Stromal cell of bone marrow (primary cell): ENCODE measurements at regions not wholly inside any gene's neighbourhood (a gene's known extent, or its start where the extent isn't known, plus 50 kb on each side); places are given as distances from the start of the nearest gene placed in this dataset.

Experiments
- DNase-seq: peaks from one replicate; pipeline ENCODE4 v3.0.0-alpha.2; 2012; ENCODE audit warnings: low read depth

- no peak for DNase-seq
Observed at GRCh38 chr1:208513799-208514198, 269.6 kb upstream of the PLXNA2 start.

- no peak for DNase-seq
Observed at GRCh38 chr1:208515129-208515528, 270.9 kb upstream of the PLXNA2 start.

- no peak for DNase-seq
Observed at GRCh38 chr1:208516780-208517179, 272.6 kb upstream of the PLXNA2 start.

GRCh38 chr1:208520438-208521099 is 276.4 kb upstream of the PLXNA2 start:
- DNase-seq = no peak

- no peak for DNase-seq
Observed at GRCh38 chr1:208521534-208521933, 277.4 kb upstream of the PLXNA2 start.

- no peak for DNase-seq
Observed at GRCh38 chr1:208523007-208523406, 278.8 kb upstream of the PLXNA2 start.

- DNase-seq = no peak
Observed at GRCh38 chr1:208524376-208524775, 280.2 kb upstream of the PLXNA2 start.

GRCh38 chr1:208524925-208525324 is 280.7 kb upstream of the PLXNA2 start:
- no peak for DNase-seq

- no peak for DNase-seq
Observed at GRCh38 chr1:208525417-208525816, 281.2 kb upstream of the PLXNA2 start.

GRCh38 chr1:208526613-208527125 is 282.5 kb upstream of the PLXNA2 start:
- DNase-seq = no peak

- no peak for DNase-seq
Observed at GRCh38 chr1:208527156-208527555, 283.0 kb upstream of the PLXNA2 start.

GRCh38 chr1:208528578-208529240 is 284.5 kb upstream of the PLXNA2 start:
- no peak for DNase-seq

GRCh38 chr1:208531003-208531750 is 287.0 kb upstream of the PLXNA2 start:
- DNase-seq = no peak

- DNase-seq = no peak
Observed at GRCh38 chr1:208533746-208534598, 289.8 kb upstream of the PLXNA2 start.

GRCh38 chr1:208534599-208534897 is 290.4 kb upstream of the PLXNA2 start:
- DNase-seq = no peak

- no peak for DNase-seq
Observed at GRCh38 chr1:208534979-208535378, 290.8 kb upstream of the PLXNA2 start.

GRCh38 chr1:208535511-208535910 is 291.3 kb upstream of the PLXNA2 start:
- DNase-seq = no peak

- DNase-seq = no peak
Observed at GRCh38 chr1:208536212-208536611, 292.0 kb upstream of the PLXNA2 start.

- no peak for DNase-seq
Observed at GRCh38 chr1:208537198-208537597, 293.0 kb upstream of the PLXNA2 start.

GRCh38 chr1:208538078-208538477 is 293.9 kb upstream of the PLXNA2 start:
- no peak for DNase-seq

- DNase-seq = no peak
Observed at GRCh38 chr1:208538587-208538986, 294.4 kb upstream of the PLXNA2 start.

- no peak for DNase-seq
Observed at GRCh38 chr1:208540724-208541123, 296.5 kb upstream of the PLXNA2 start.
